ENCODE measurements at regions not wholly inside any gene's neighbourhood (a gene's known extent, or its start where the extent isn't known, plus 50 kb on each side); places are given as distances from the start of the nearest gene placed in this dataset.

- no peak for TF ChIP-seq EZH2phosphoT487 (IDR thresholded peaks at IDR 0.05; ENCODE audit: low read depth)
- TF ChIP-seq, protein P1, sequence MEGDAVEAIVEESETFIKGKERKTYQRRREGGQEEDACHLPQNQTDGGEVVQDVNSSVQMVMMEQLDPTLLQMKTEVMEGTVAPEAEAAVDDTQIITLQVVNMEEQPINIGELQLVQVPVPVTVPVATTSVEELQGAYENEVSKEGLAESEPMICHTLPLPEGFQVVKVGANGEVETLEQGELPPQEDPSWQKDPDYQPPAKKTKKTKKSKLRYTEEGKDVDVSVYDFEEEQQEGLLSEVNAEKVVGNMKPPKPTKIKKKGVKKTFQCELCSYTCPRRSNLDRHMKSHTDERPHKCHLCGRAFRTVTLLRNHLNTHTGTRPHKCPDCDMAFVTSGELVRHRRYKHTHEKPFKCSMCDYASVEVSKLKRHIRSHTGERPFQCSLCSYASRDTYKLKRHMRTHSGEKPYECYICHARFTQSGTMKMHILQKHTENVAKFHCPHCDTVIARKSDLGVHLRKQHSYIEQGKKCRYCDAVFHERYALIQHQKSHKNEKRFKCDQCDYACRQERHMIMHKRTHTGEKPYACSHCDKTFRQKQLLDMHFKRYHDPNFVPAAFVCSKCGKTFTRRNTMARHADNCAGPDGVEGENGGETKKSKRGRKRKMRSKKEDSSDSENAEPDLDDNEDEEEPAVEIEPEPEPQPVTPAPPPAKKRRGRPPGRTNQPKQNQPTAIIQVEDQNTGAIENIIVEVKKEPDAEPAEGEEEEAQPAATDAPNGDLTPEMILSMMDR (IDR thresholded peaks at IDR 0.05; ENCODE audit: low read depth, low read length) = no peak
- no peak overlapping the region for H2AFZ ChIP-seq (ENCODE audit: low read depth, low read length)
- H3K79me2 ChIP-seq (ENCODE audit: low read length) = no peaks in the 10 kb centered on the region
These were observed 940.6 kb downstream of the PCDH19 start for GRCh38 chrX:99469439-99469838.

GRCh38 chrX:99468993-99469392, 941.1 kb downstream of the PCDH19 start:
- Histone ChIP-seq H3K79me2 (ENCODE audit: low read length) (no peaks in the 10 kb centered on the region), H3K9ac (ENCODE audit: low read length) (no peak overlapping the region), H3K36me3 (replicated peaks; ENCODE audit: low read depth, low read length) (no peaks in the 10 kb centered on the region), H3K27me3 (ENCODE audit: low read depth, low read length) (no peaks in the 10 kb centered on the region), H3K4me1 (ENCODE audit: low read length) (no peaks in the 10 kb centered on the region), H3K4me2 (ENCODE audit: low read length) (no peak overlapping the region), H3K4me3 (ENCODE audit: low read length) (no peak overlapping the region), H2AFZ (ENCODE audit: low read depth, low read length) (no peak overlapping the region), H4K20me1 (ENCODE audit: insufficient read depth, low read length) (no peaks in the 10 kb centered on the region), H3K27ac (ENCODE audit: low read length) (no peak overlapping the region), H3K9me3 (ENCODE audit: insufficient read depth, low read length) (no peaks in the 10 kb centered on the region)
- TF ChIP-seq, protein P1 (IDR thresholded peaks at IDR 0.05; ENCODE audit: low read depth, low read length) = no peak
- no peak for TF ChIP-seq EZH2phosphoT487 (IDR thresholded peaks at IDR 0.05; ENCODE audit: low read depth)

More at GRCh38 chrX:99469439-99469838, 940.6 kb downstream of the PCDH19 start:
- no peaks in the 10 kb centered on the region for H3K9me3 ChIP-seq (ENCODE audit: insufficient read depth, low read length)
- no peak overlapping the region for H3K4me3 ChIP-seq (ENCODE audit: low read length)
- no peaks in the 10 kb centered on the region for H4K20me1 ChIP-seq (ENCODE audit: insufficient read depth, low read length)
- no peak overlapping the region for H3K9ac ChIP-seq (ENCODE audit: low read length)
- H3K27me3 ChIP-seq (ENCODE audit: low read depth, low read length) = no peaks in the 10 kb centered on the region
- H3K4me2 ChIP-seq (ENCODE audit: low read length) = no peak overlapping the region
- no peak overlapping the region for H3K27ac ChIP-seq (ENCODE audit: low read length)
- H3K36me3 ChIP-seq (replicated peaks; ENCODE audit: low read depth, low read length) = no peaks in the 10 kb centered on the region
- no peaks in the 10 kb centered on the region for H3K4me1 ChIP-seq (ENCODE audit: low read length)

DNA sequence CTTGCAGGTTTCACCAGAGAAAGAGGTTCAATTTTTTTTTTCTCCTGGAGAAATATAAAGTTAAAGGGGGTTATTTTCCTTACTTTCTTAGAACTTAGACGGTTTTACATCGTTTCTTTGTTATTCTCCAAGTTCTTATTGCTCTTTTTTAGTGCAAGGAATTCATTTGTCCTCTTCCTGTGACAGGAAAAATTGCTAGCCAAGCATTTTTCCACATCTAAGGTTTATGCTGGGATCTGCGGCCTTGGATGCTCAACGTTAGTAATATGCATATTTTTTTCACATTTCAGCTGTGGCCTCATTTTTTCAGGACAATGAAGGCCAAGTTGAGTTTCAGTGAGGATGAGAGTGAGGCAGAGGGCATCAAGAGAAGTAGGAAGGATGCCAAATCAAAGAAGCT, 948.9 kb downstream of the PCDH19 start:
- H3K36me3 ChIP-seq (replicated peaks; ENCODE audit: low read depth, low read length) = no peaks in the 10 kb centered on the region
- TF ChIP-seq EZH2phosphoT487 (IDR thresholded peaks at IDR 0.05; ENCODE audit: low read depth) = no peak
- TF ChIP-seq, protein P1 (IDR thresholded peaks at IDR 0.05; ENCODE audit: low read depth, low read length) = no peak
- no peak overlapping the region for H2AFZ ChIP-seq (ENCODE audit: low read depth, low read length)
- H3K79me2 ChIP-seq (ENCODE audit: low read length) = no peaks in the 10 kb centered on the region
- H3K4me3 ChIP-seq (ENCODE audit: low read length) = no peak overlapping the region
- H4K20me1 ChIP-seq (ENCODE audit: insufficient read depth, low read length) = no peaks in the 10 kb centered on the region
- H3K9ac ChIP-seq (ENCODE audit: low read length) = no peak overlapping the region
- H3K27ac ChIP-seq (ENCODE audit: low read length) = no peak overlapping the region
- H3K4me1 ChIP-seq (ENCODE audit: low read length) = no peaks in the 10 kb centered on the region
- no peaks in the 10 kb centered on the region for H3K27me3 ChIP-seq (ENCODE audit: low read depth, low read length)
- H3K9me3 ChIP-seq (ENCODE audit: insufficient read depth, low read length) = no peaks in the 10 kb centered on the region
- no peak overlapping the region for H3K4me2 ChIP-seq (ENCODE audit: low read length)

DNA sequence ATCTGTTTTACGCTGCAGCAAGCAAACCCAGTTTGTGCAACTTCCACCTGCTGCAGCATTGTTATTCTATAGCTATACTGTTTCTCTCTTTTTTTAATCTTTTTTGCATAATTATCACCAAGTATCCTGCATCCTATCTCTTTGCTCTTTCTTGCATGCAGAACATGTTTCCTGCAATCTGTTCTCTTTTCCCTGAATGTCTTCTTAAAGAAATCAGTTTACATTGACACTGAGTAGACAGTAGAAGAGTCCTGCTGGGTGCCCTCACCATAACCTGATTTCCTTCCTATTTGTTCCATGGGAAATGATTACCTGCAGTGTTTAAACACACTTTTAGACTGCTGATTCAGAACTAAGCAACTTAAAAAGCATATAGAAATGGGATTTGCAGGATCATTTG, 964.7 kb downstream of the PCDH19 start:
- TF ChIP-seq EZH2phosphoT487 (IDR thresholded peaks at IDR 0.05; ENCODE audit: low read depth) = no peak
- TF ChIP-seq, protein P1 (IDR thresholded peaks at IDR 0.05; ENCODE audit: low read depth, low read length) = no peak
- Histone ChIP-seq H3K36me3 (replicated peaks; ENCODE audit: low read depth, low read length) (no peaks in the 10 kb centered on the region), H3K27me3 (ENCODE audit: low read depth, low read length) (no peaks in the 10 kb centered on the region), H3K4me3 (ENCODE audit: low read length) (no peak overlapping the region), H3K9ac (ENCODE audit: low read length) (no peak overlapping the region), H2AFZ (ENCODE audit: low read depth, low read length) (no peak overlapping the region), H4K20me1 (ENCODE audit: insufficient read depth, low read length) (no peaks in the 10 kb centered on the region), H3K4me1 (ENCODE audit: low read length) (no peaks in the 10 kb centered on the region), H3K4me2 (ENCODE audit: low read length) (no peak overlapping the region), H3K27ac (ENCODE audit: low read length) (no peak overlapping the region), H3K79me2 (ENCODE audit: low read length) (no peaks in the 10 kb centered on the region), H3K9me3 (ENCODE audit: insufficient read depth, low read length) (no peaks in the 10 kb centered on the region)

All from OCI-LY3 (cell line).